NCI-H2196 treated with DMSO at 0.1 percent for 48 hours (cell line): ENCODE measurements at regions not wholly inside any gene's neighbourhood (a gene's known extent, or its start where the extent isn't known, plus 50 kb on each side); places are given as distances from the start of the nearest gene placed in this dataset.

Source experiments
- DNase-seq: peaks from one replicate; lab custom pipeline; 2025; ENCODE audit not compliant: unreplicated experiment; lab: John Stamatoyannopoulos, UW

GRCh38 chr5:174159327-174160114 is 114.0 kb downstream of the NSG2 start:
- no peak for DNase-seq

GRCh38 chr5:174165406-174165805 is 119.9 kb downstream of the NSG2 start:
- DNase-seq, result no peak

GRCh38 chr5:174166231-174167079 is 120.9 kb downstream of the NSG2 start:
- no peak for DNase-seq

GRCh38 chr5:174167080-174167910 is 121.8 kb downstream of the NSG2 start:
- no peak for DNase-seq

- no peak for DNase-seq
These were observed 126.6 kb downstream of the NSG2 start for GRCh38 chr5:174172152-174172551.

GRCh38 chr5:174172566-174172965 is 127.1 kb downstream of the NSG2 start:
- no peak for DNase-seq

GRCh38 chr5:174173766-174174165 is 128.3 kb downstream of the NSG2 start:
- DNase-seq, result no peak

GRCh38 chr5:174175716-174176268 is 130.3 kb downstream of the NSG2 start:
- DNase-seq, result no peak

GRCh38 chr5:174176511-174176910 is 131.0 kb downstream of the NSG2 start:
- no peak for DNase-seq

GRCh38 chr5:174177531-174177930 is 132.0 kb downstream of the NSG2 start:
- DNase-seq, result no peak

GRCh38 chr5:174177976-174178605 is 132.6 kb downstream of the NSG2 start:
- DNase-seq, result no peak

- DNase-seq, result no peak
These were observed 135.1 kb downstream of the NSG2 start for GRCh38 chr5:174180639-174181038.

- no peak for DNase-seq
These were observed 136.6 kb downstream of the NSG2 start for GRCh38 chr5:174182111-174182510.

- no peak for DNase-seq
These were observed 138.2 kb downstream of the NSG2 start for GRCh38 chr5:174183701-174184100.

- DNase-seq, result no peak
These were observed 140.0 kb downstream of the NSG2 start for GRCh38 chr5:174185506-174185905.

GRCh38 chr5:174186096-174186695 is 140.7 kb downstream of the NSG2 start:
- DNase-seq, result no peak

- no peak for DNase-seq
These were observed 141.5 kb downstream of the NSG2 start for GRCh38 chr5:174187001-174187400.

- DNase-seq, result no peak
These were observed 142.0 kb downstream of the NSG2 start for GRCh38 chr5:174187481-174187880.

- no peak for DNase-seq
These were observed 142.8 kb downstream of the NSG2 start for GRCh38 chr5:174188295-174188694.
